Neural cell (in vitro differentiated cells): ENCODE measurements at regions not wholly inside any gene's neighbourhood (a gene's known extent, or its start where the extent isn't known, plus 50 kb on each side); places are given as distances from the start of the nearest gene placed in this dataset.

Experiments used
- H2AFZ ChIP-seq: fragments of 200-600, 300-800 bp; sonication (generic), shearing (Covaris generic); 2 replicates; pipeline ENCODE4 v1.6.0; 2014; ENCODE audit warnings: low read depth, mild to moderate bottlenecking, antibody characterized with exemption, low read length, moderate library complexity
- H3F3A ChIP-seq: fragments of 200-600 bp; shearing (Covaris generic); 2 replicates; pipeline ENCODE4 v1.6.1; 2016; ENCODE audit warnings: mild to moderate bottlenecking, moderate library complexity, mixed read lengths, antibody characterized with exemption, low read length; ENCODE audit not compliant: insufficient read depth, poor library complexity, severe bottlenecking
- H3K27ac ChIP-seq: fragments of 200-600, 300-800 bp; sonication (generic), shearing (Covaris generic); 2 replicates; pipeline ENCODE4 v1.5.1; 2014; ENCODE audit warnings: mild to moderate bottlenecking, low read length, moderate library complexity
- H3K27me3 ChIP-seq: fragments of 300-800, 200-600 bp; sonication (generic), shearing (Covaris generic); 2 replicates; pipeline ENCODE4 v1.6.0; 2014; ENCODE audit warnings: mild to moderate bottlenecking, low read depth, low read length, moderate library complexity; ENCODE audit not compliant: insufficient read depth
- H3K36me3 ChIP-seq: fragments of 300-800, 200-600 bp; sonication (generic), shearing (Covaris generic); 2 replicates; pipeline ENCODE4 v1.5.1; 2014; ENCODE audit warnings: mild to moderate bottlenecking, antibody characterized with exemption, low read length, moderate library complexity; ENCODE audit not compliant: insufficient read depth
- H3K4me2 ChIP-seq: fragments of 300-800, 200-600 bp; sonication (generic), shearing (Covaris generic); 2 replicates; pipeline ENCODE4 v1.6.0; 2014; ENCODE audit warnings: mild to moderate bottlenecking, low read length
- H3K4me3 ChIP-seq: fragments of 300-800, 200-600 bp; sonication (generic), shearing (Covaris generic); 2 replicates; pipeline ENCODE4 v1.5.1; 2014; ENCODE audit warnings: mild to moderate bottlenecking, low read length, moderate library complexity
- H3K79me2 ChIP-seq: fragments of 200-600 bp; shearing (Covaris generic); replicated peaks from 2 replicates; pipeline ENCODE4 v1.6.0; 2014; ENCODE audit warnings: mild to moderate bottlenecking, low read length, moderate library complexity; ENCODE audit not compliant: insufficient read depth
- H3K9ac ChIP-seq: fragments of 300-800, 200-600 bp; sonication (generic), shearing (Covaris generic); 2 replicates; pipeline ENCODE4 v1.6.1; 2016; ENCODE audit warnings: mild to moderate bottlenecking, low read length, mixed read lengths
- H3K9me2 ChIP-seq: fragments of 200-600 bp; shearing (Covaris generic); 2 replicates; pipeline ENCODE4 v1.6.1; 2016; ENCODE audit warnings: mild to moderate bottlenecking, low read length, mixed read lengths; ENCODE audit not compliant: insufficient read depth
- H3K9me3 ChIP-seq: fragments of 200-600, 300-800 bp; sonication (generic), shearing (Covaris generic); 2 replicates; pipeline ENCODE4 v1.6.1; 2016; ENCODE audit warnings: mild to moderate bottlenecking, mixed run types, low read length, moderate library complexity, mixed read lengths
- H4K20me1 ChIP-seq: fragments of 200-600 bp; shearing (Covaris generic); 2 replicates; pipeline ENCODE4 v1.6.1; 2016; ENCODE audit warnings: mild to moderate bottlenecking, mixed run types; ENCODE audit not compliant: insufficient read depth
- EP300 ChIP-seq: fragments of 450-650 bp; conservative IDR thresholded peaks from 2 replicates; pipeline ENCODE4 v1.6.1; 2014; ENCODE audit warnings: antibody characterized with exemption, mild to moderate bottlenecking, moderate library complexity; ENCODE audit not compliant: poor library complexity, severe bottlenecking
- EZH2 ChIP-seq: fragments of 200-600, 300-800 bp; shearing (Covaris generic), sonication (generic); IDR thresholded peaks from 2 replicates; pipeline ENCODE4 v1.6.1; 2014; ENCODE audit warnings: antibody characterized with exemption, low read length, borderline replicate concordance, mild to moderate bottlenecking; ENCODE audit not compliant: insufficient read depth, poor library complexity, severe bottlenecking
- MXI1 ChIP-seq: fragments of 450-650 bp; conservative IDR thresholded peaks from 2 replicates; pipeline ENCODE4 v1.6.1; 2014; ENCODE audit warnings: antibody characterized with exemption, mild to moderate bottlenecking; ENCODE audit not compliant: poor library complexity, severe bottlenecking
- POLR2AphosphoS5 ChIP-seq: IDR thresholded peaks from 2 replicates; pipeline ENCODE4 v1.6.1; 2012
- RAD21 ChIP-seq: fragments of 450-650 bp; conservative IDR thresholded peaks from 2 replicates; pipeline ENCODE4 v1.6.1; 2014; ENCODE audit warnings: antibody characterized with exemption, mild to moderate bottlenecking, moderate library complexity
- SMC3 ChIP-seq: fragments of 450-650 bp; conservative IDR thresholded peaks from 2 replicates; pipeline ENCODE4 v1.6.1; 2014; ENCODE audit warnings: antibody characterized with exemption, mild to moderate bottlenecking, moderate library complexity; ENCODE audit not compliant: poor library complexity
- TAF1 ChIP-seq: IDR thresholded peaks from 2 replicates; pipeline ENCODE4 v1.6.1; 2012; ENCODE audit warnings: low read depth
- TF ChIP-seq, protein P1 (sequence below): IDR thresholded peaks from 2 replicates; pipeline ENCODE4 v1.6.1; 2012; ENCODE audit warnings: borderline replicate concordance
- TF ChIP-seq, protein P2 (sequence below): fragments of 450-650 bp; IDR thresholded peaks from 2 replicates; pipeline ENCODE4 v1.5.1; 2014; ENCODE audit warnings: antibody characterized with exemption, mild to moderate bottlenecking, moderate library complexity; ENCODE audit not compliant: poor library complexity, severe bottlenecking

DNA sequence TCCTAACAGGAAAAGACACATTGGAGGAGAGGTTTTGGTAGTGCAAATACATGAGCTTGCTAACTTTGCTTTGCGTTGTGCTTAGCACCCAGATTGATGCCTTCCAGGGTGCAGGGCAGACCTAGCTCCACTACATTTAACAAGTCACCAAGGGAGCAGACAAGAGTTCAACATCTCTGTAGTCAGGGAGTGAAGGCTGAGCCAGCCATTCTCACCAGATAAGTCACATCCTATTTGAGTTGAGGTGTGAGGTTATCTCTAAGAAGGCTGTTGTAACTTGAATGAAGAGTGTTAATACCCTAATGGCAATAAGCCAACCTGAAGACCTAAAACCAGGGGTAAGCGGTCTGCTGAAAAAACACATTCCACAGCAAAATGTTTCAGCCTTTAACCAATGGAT is 69.6 kb upstream of the DSEL start:
- Histone ChIP-seq H3K9ac (no peak overlapping the region), H3K27me3 (no peaks in the 10 kb centered on the region), H3K4me2 (no peak overlapping the region), H2AFZ (no peak overlapping the region), H3F3A (no peaks in the 10 kb centered on the region), H3K27ac (no peak overlapping the region), H3K9me3 (no peaks in the 10 kb centered on the region), H3K79me2 (no peaks in the 10 kb centered on the region), H3K36me3 (no peaks in the 10 kb centered on the region), H3K9me2 (no peaks in the 10 kb centered on the region), H4K20me1 (no peaks in the 10 kb centered on the region), H3K4me3 (no peak overlapping the region)
- no peak for TF ChIP-seq TAF1
- TF ChIP-seq, protein P1, sequence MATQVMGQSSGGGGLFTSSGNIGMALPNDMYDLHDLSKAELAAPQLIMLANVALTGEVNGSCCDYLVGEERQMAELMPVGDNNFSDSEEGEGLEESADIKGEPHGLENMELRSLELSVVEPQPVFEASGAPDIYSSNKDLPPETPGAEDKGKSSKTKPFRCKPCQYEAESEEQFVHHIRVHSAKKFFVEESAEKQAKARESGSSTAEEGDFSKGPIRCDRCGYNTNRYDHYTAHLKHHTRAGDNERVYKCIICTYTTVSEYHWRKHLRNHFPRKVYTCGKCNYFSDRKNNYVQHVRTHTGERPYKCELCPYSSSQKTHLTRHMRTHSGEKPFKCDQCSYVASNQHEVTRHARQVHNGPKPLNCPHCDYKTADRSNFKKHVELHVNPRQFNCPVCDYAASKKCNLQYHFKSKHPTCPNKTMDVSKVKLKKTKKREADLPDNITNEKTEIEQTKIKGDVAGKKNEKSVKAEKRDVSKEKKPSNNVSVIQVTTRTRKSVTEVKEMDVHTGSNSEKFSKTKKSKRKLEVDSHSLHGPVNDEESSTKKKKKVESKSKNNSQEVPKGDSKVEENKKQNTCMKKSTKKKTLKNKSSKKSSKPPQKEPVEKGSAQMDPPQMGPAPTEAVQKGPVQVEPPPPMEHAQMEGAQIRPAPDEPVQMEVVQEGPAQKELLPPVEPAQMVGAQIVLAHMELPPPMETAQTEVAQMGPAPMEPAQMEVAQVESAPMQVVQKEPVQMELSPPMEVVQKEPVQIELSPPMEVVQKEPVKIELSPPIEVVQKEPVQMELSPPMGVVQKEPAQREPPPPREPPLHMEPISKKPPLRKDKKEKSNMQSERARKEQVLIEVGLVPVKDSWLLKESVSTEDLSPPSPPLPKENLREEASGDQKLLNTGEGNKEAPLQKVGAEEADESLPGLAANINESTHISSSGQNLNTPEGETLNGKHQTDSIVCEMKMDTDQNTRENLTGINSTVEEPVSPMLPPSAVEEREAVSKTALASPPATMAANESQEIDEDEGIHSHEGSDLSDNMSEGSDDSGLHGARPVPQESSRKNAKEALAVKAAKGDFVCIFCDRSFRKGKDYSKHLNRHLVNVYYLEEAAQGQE: no peak
- TF ChIP-seq, protein P2, sequence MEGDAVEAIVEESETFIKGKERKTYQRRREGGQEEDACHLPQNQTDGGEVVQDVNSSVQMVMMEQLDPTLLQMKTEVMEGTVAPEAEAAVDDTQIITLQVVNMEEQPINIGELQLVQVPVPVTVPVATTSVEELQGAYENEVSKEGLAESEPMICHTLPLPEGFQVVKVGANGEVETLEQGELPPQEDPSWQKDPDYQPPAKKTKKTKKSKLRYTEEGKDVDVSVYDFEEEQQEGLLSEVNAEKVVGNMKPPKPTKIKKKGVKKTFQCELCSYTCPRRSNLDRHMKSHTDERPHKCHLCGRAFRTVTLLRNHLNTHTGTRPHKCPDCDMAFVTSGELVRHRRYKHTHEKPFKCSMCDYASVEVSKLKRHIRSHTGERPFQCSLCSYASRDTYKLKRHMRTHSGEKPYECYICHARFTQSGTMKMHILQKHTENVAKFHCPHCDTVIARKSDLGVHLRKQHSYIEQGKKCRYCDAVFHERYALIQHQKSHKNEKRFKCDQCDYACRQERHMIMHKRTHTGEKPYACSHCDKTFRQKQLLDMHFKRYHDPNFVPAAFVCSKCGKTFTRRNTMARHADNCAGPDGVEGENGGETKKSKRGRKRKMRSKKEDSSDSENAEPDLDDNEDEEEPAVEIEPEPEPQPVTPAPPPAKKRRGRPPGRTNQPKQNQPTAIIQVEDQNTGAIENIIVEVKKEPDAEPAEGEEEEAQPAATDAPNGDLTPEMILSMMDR: no peak
- TF ChIP-seq EP300: no peak
- TF ChIP-seq MXI1: no peak
- TF ChIP-seq EZH2: no peak
- no peak for TF ChIP-seq SMC3
- TF ChIP-seq POLR2AphosphoS5: no peak
- no peak for TF ChIP-seq RAD21

DNA sequence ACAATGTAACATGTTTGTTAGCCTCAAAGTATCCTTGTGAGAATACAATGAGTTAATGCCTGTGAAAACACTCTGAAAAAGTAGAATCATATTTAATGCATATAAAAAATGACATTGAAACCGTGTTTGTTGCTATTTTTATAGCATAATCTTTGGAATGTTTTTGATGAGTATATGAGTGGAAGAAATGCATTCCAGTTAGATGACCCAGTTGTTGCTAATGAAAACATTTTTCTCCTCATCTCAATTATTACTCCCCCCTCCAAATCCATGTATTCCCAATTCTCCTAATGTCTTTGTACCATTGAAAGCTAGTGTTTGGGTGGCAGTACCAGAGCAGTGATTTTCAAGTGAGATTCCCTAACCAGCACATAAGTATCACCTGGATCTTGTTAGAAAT is 67.1 kb upstream of the DSEL start:
- no peaks in the 10 kb centered on the region for H3K27me3 ChIP-seq
- no peaks in the 10 kb centered on the region for H4K20me1 ChIP-seq
- no peaks in the 10 kb centered on the region for H3K9me2 ChIP-seq
- H3K36me3 ChIP-seq: no peaks in the 10 kb centered on the region
- H3K79me2 ChIP-seq: no peaks in the 10 kb centered on the region
- no peak overlapping the region for H3K9ac ChIP-seq
- TF ChIP-seq EZH2 (no peak), MXI1 (no peak), TAF1 (no peak), SMC3 (no peak), RAD21 (no peak)
- TF ChIP-seq, protein P1: no peak
- no peaks in the 10 kb centered on the region for H3K9me3 ChIP-seq
- H3K27ac ChIP-seq: no peak overlapping the region
- no peaks in the 10 kb centered on the region for H3F3A ChIP-seq
- no peak overlapping the region for H3K4me2 ChIP-seq
- H3K4me3 ChIP-seq: no peak overlapping the region
- H2AFZ ChIP-seq: no peak overlapping the region
